ENCODE measurements at regions not wholly inside any gene's neighbourhood (a gene's known extent, or its start where the extent isn't known, plus 50 kb on each side); places are given as distances from the start of the nearest gene placed in this dataset.
"Not testable (repeated sequence)": the region's sequence is repeated elsewhere in the genome, so short reads cannot be mapped to it uniquely, and the experiment has no call there.

- H3K27ac Mint-ChIP-seq; ATAC-seq; H3K4me3 Mint-ChIP-seq; H3K27me3 Mint-ChIP-seq (ENCODE audit: low read depth); POLR2A ChIA-PET; H3K4me1 Mint-ChIP-seq (ENCODE audit: low read depth); H3K36me3 Mint-ChIP-seq (ENCODE audit: low read depth); CTCF ChIA-PET; H3K9me3 Mint-ChIP-seq (ENCODE audit: insufficient read depth); DNase-seq: not testable (repeated sequence)
Measured at GRCh38 chr6:75031102-75031501, 174.8 kb downstream of the COL12A1 start.

- Mint-ChIP-seq H3K27ac (no peak overlapping the region), H3K27me3 (ENCODE audit: low read depth) (no peaks in the 10 kb centered on the region), H3K36me3 (ENCODE audit: low read depth) (no peaks in the 10 kb centered on the region), H3K9me3 (ENCODE audit: insufficient read depth) (no peaks in the 10 kb centered on the region), H3K4me3 (no peak overlapping the region), H3K4me1 (ENCODE audit: low read depth) (no peaks in the 10 kb centered on the region)
- ChIA-PET POLR2A (no interaction called here), CTCF (no interaction called here)
- DNase-seq, result no peak
- ATAC-seq, result no peak
Measured at GRCh38 chr6:75029333-75029732, 176.5 kb downstream of the COL12A1 start.

GRCh38 chr6:75025371-75025770 lies 180.5 kb downstream of the COL12A1 start:
- Mint-ChIP-seq H3K4me3 (no peak overlapping the region), H3K27me3 (ENCODE audit: low read depth) (no peaks in the 10 kb centered on the region), H3K36me3 (ENCODE audit: low read depth) (no peaks in the 10 kb centered on the region), H3K9me3 (ENCODE audit: insufficient read depth) (no peaks in the 10 kb centered on the region), H3K4me1 (ENCODE audit: low read depth) (no peaks in the 10 kb centered on the region), H3K27ac (no peak overlapping the region)
- ChIA-PET CTCF (no interaction called here), POLR2A (no interaction called here)
- DNase-seq (no peak), ATAC-seq (no peak)

- H3K27me3 Mint-ChIP-seq (ENCODE audit: low read depth), result no peaks in the 10 kb centered on the region
- POLR2A ChIA-PET, result no interaction called here
- no peaks in the 10 kb centered on the region for H3K36me3 Mint-ChIP-seq (ENCODE audit: low read depth)
- DNase-seq (no peak), ATAC-seq (no peak)
- H3K4me3 Mint-ChIP-seq, result no peak overlapping the region
- CTCF ChIA-PET, result no interaction called here
- no peaks in the 10 kb centered on the region for H3K4me1 Mint-ChIP-seq (ENCODE audit: low read depth)
- H3K27ac Mint-ChIP-seq, result no peak overlapping the region
- no peaks in the 10 kb centered on the region for H3K9me3 Mint-ChIP-seq (ENCODE audit: insufficient read depth)
Measured at GRCh38 chr6:75024828-75025227, 181.0 kb downstream of the COL12A1 start.

GRCh38 chr6:75023634-75024033 lies 182.2 kb downstream of the COL12A1 start:
- CTCF ChIA-PET, result no interaction called here
- Mint-ChIP-seq H3K4me1 (ENCODE audit: low read depth) (no peaks in the 10 kb centered on the region), H3K27ac (no peak overlapping the region), H3K27me3 (ENCODE audit: low read depth) (no peaks in the 10 kb centered on the region), H3K4me3 (no peak overlapping the region), H3K9me3 (ENCODE audit: insufficient read depth) (peaks cover 4% of the 10 kb centered on the region), H3K36me3 (ENCODE audit: low read depth) (no peaks in the 10 kb centered on the region)
- POLR2A ChIA-PET, result no interaction called here
- no peak for DNase-seq
- ATAC-seq, result no peak

GRCh38 chr6:75020971-75021370 lies 184.9 kb downstream of the COL12A1 start:
- ATAC-seq (no peak), DNase-seq (no peak)
- Mint-ChIP-seq H3K9me3 (ENCODE audit: insufficient read depth) (peaks cover 4% of the 10 kb centered on the region), H3K4me1 (ENCODE audit: low read depth) (no peaks in the 10 kb centered on the region), H3K27ac (no peak overlapping the region), H3K27me3 (ENCODE audit: low read depth) (no peaks in the 10 kb centered on the region), H3K4me3 (no peak overlapping the region), H3K36me3 (ENCODE audit: low read depth) (no peaks in the 10 kb centered on the region)
- CTCF ChIA-PET, result no interaction called here
- POLR2A ChIA-PET, result no interaction called here

- CTCF ChIA-PET, result no interaction called here
- ATAC-seq (no peak), DNase-seq (no peak)
- Mint-ChIP-seq H3K4me1 (ENCODE audit: low read depth) (no peaks in the 10 kb centered on the region), H3K4me3 (no peak overlapping the region), H3K9me3 (ENCODE audit: insufficient read depth) (peaks cover 4% of the 10 kb centered on the region), H3K27me3 (ENCODE audit: low read depth) (no peaks in the 10 kb centered on the region), H3K27ac (no peak overlapping the region), H3K36me3 (ENCODE audit: low read depth) (no peaks in the 10 kb centered on the region)
- POLR2A ChIA-PET, result no interaction called here
Measured at GRCh38 chr6:75020376-75020775, 185.5 kb downstream of the COL12A1 start.

- H3K36me3 Mint-ChIP-seq (ENCODE audit: low read depth), result no peaks in the 10 kb centered on the region
- ChIA-PET POLR2A (no interaction called here), CTCF (no interaction called here)
- H3K27me3 Mint-ChIP-seq (ENCODE audit: low read depth), result no peaks in the 10 kb centered on the region
- ATAC-seq (no peak), DNase-seq (no peak)
- H3K27ac Mint-ChIP-seq, result no peak overlapping the region
- H3K4me3 Mint-ChIP-seq, result no peak overlapping the region
- no peaks in the 10 kb centered on the region for H3K4me1 Mint-ChIP-seq (ENCODE audit: low read depth)
- peaks cover under 1% of the 10 kb centered on the region for H3K9me3 Mint-ChIP-seq (ENCODE audit: insufficient read depth)
Measured at GRCh38 chr6:75012018-75012417, 193.8 kb downstream of the COL12A1 start.

GRCh38 chr6:75003984-75004383 lies 201.9 kb downstream of the COL12A1 start:
- POLR2A ChIA-PET; CTCF ChIA-PET; H3K27ac Mint-ChIP-seq; H3K27me3 Mint-ChIP-seq (ENCODE audit: low read depth); H3K9me3 Mint-ChIP-seq (ENCODE audit: insufficient read depth); H3K36me3 Mint-ChIP-seq (ENCODE audit: low read depth); ATAC-seq; H3K4me1 Mint-ChIP-seq (ENCODE audit: low read depth); DNase-seq; H3K4me3 Mint-ChIP-seq: not testable (repeated sequence)

GRCh38 chr6:74997646-74998045 lies 208.2 kb downstream of the COL12A1 start:
- no peaks in the 10 kb centered on the region for H3K4me1 Mint-ChIP-seq (ENCODE audit: low read depth)
- ATAC-seq (no peak), DNase-seq (no peak)
- ChIA-PET CTCF (no interaction called here), POLR2A (no interaction called here)
- no peak overlapping the region for H3K27ac Mint-ChIP-seq
- H3K9me3 Mint-ChIP-seq (ENCODE audit: insufficient read depth), result no peaks in the 10 kb centered on the region
- no peak overlapping the region for H3K4me3 Mint-ChIP-seq
- no peaks in the 10 kb centered on the region for H3K36me3 Mint-ChIP-seq (ENCODE audit: low read depth)
- no peaks in the 10 kb centered on the region for H3K27me3 Mint-ChIP-seq (ENCODE audit: low read depth)

- Mint-ChIP-seq H3K36me3 (ENCODE audit: low read depth) (no peaks in the 10 kb centered on the region), H3K27ac (no peak overlapping the region), H3K4me1 (ENCODE audit: low read depth) (no peaks in the 10 kb centered on the region), H3K4me3 (no peak overlapping the region), H3K27me3 (ENCODE audit: low read depth) (no peaks in the 10 kb centered on the region), H3K9me3 (ENCODE audit: insufficient read depth) (no peaks in the 10 kb centered on the region)
- ChIA-PET POLR2A (no interaction called here), CTCF (no interaction called here)
- ATAC-seq (no peak), DNase-seq (no peak)
Measured at GRCh38 chr6:74993136-74993535, 212.7 kb downstream of the COL12A1 start.

- no peak for ATAC-seq
- no peak overlapping the region for H3K4me3 Mint-ChIP-seq
- no peaks in the 10 kb centered on the region for H3K36me3 Mint-ChIP-seq (ENCODE audit: low read depth)
- CTCF ChIA-PET, result no interaction called here
- H3K4me1 Mint-ChIP-seq (ENCODE audit: low read depth), result no peaks in the 10 kb centered on the region
- no peaks in the 10 kb centered on the region for H3K9me3 Mint-ChIP-seq (ENCODE audit: insufficient read depth)
- DNase-seq, result no peak
- POLR2A ChIA-PET, result no interaction called here
- no peaks in the 10 kb centered on the region for H3K27me3 Mint-ChIP-seq (ENCODE audit: low read depth)
- H3K27ac Mint-ChIP-seq, result no peak overlapping the region
Measured at GRCh38 chr6:74991573-74992332, 214.1 kb downstream of the COL12A1 start.

GRCh38 chr6:74979065-74979766 lies 226.6 kb downstream of the COL12A1 start:
- CTCF ChIA-PET, result no interaction called here
- Mint-ChIP-seq H3K36me3 (ENCODE audit: low read depth) (no peaks in the 10 kb centered on the region), H3K9me3 (ENCODE audit: insufficient read depth) (no peaks in the 10 kb centered on the region), H3K27ac (no peak overlapping the region), H3K4me1 (ENCODE audit: low read depth) (no peaks in the 10 kb centered on the region), H3K4me3 (no peak overlapping the region), H3K27me3 (ENCODE audit: low read depth) (no peaks in the 10 kb centered on the region)
- no peak for ATAC-seq
- DNase-seq, result no peak
- POLR2A ChIA-PET, result no interaction called here

Data from activated CD8-positive, alpha-beta T cell treated with anti-CD3 and anti-CD28 coated beads, Interleukin-2, amount 10 ng/mL, durations not matched to agents 7 days and 5 days (primary cell).